Heart left ventricle (tissue), 16 donors: ENCODE measurements at regions not wholly inside any gene's neighbourhood (a gene's known extent, or its start where the extent isn't known, plus 50 kb on each side); places are given as distances from the start of the nearest gene placed in this dataset.

Experiments
- ATAC-seq, 4 donors: fragments of 200-7000 bp; cut with Tn5 transposase; one replicate each; pipeline ENCODE4 v1.9.1; 2020 to 2022; ENCODE audit warnings: moderate library complexity in 4 of 4, mild to moderate bottlenecking in 3 of 4, moderate number of reproducible peaks in 1 of 4
- DNase-seq, 5 donors: peaks; one replicate each; pipeline ENCODE4 v3.0.0-alpha.2; 2020
- H3K27ac ChIP-seq, 12 donors: fragments of 200-600 bp; sonication (generic) in 4 of 12; one replicate each; pipeline versions ENCODE4 v1.5.0 to v1.8.0; 2016 to 2022; ENCODE audit warnings: mild to moderate bottlenecking in 2 of 12
- H3K27me3 ChIP-seq, 9 donors: fragments of 200-600 bp; sonication (generic) in 2 of 9; one replicate each; pipeline versions ENCODE4 v1.5.1 to v1.8.0; 2016 to 2022; ENCODE audit warnings: mild to moderate bottlenecking in 3 of 9
- H3K36me3 ChIP-seq, 9 donors: fragments of 200-600 bp; sonication (generic) in 2 of 9; one replicate each; pipeline versions ENCODE4 v1.5.0 to v1.8.0; 2018 to 2022; ENCODE audit warnings: mild to moderate bottlenecking in 2 of 9
- H3K4me1 ChIP-seq, 12 donors: fragments of 200-600 bp; sonication (generic) in 4 of 12; one replicate each; pipeline versions ENCODE4 v1.5.0 to v1.8.0; 2016 to 2022; ENCODE audit warnings: mild to moderate bottlenecking in 3 of 12
- H3K4me3 ChIP-seq, 12 donors: fragments of 200-600 bp; sonication (generic) in 4 of 12; one replicate each; pipeline versions ENCODE4 v1.5.0 to v1.8.0; 2017 to 2022; ENCODE audit warnings: mild to moderate bottlenecking in 9 of 12, moderate library complexity in 4 of 12
- H3K9me3 ChIP-seq, 12 donors: fragments of 200-600 bp; sonication (generic) in 4 of 12; one replicate each; pipeline versions ENCODE4 v1.5.0 to v1.8.0; 2016 to 2022; ENCODE audit warnings: mild to moderate bottlenecking in 1 of 12
- POLR2A ChIP-seq, 2 donors: fragments of 450-650 bp; IDR thresholded peaks; one replicate each; pipeline ENCODE4 v1.6.1; 2017; ENCODE audit warnings: antibody characterized with exemption in 2 of 2, mild to moderate bottlenecking in 2 of 2, moderate library complexity in 2 of 2
- WGBS, 4 donors: extraction: QIAGEN DNeasy Blood & Tissue Kit in 2 of 4; methylation state at CpG; one replicate each; pipeline versions ENCODE4 v1.1.5 to v1.1.7; 2013 to 2018; 5-methylcytosine and 5-hydroxymethylcytosine counted together
- intact Hi-C, 10 donors: fragments of 100-400 bp; cut with DNase I; formaldehyde crosslinking; loops; one replicate each; pipeline versions ENCODE4 v1.11.1 to v1.14.2; 2022
- TF ChIP-seq, protein P1 (sequence below), 12 donors: fragments of 200-600 bp; sonication (generic) in 4 of 12; IDR thresholded peaks; one replicate each; pipeline versions ENCODE4 v1.5.0 to v1.8.0; 2018 to 2022; ENCODE audit warnings: antibody characterized with exemption in 12 of 12, mild to moderate bottlenecking in 5 of 12
- donor health status: ischemic (EF 13 %, LVEDD 7.1; RV severe dilation, severe dysfunction).
- donor health status: healthy with polysubstance abuse.
- donor health status: DM: no; HTN: yes; CAD: no.
- donor health status: DM: no; HTN: no; CAD: no.
- donor health status: ischemic (EF 25% LVEDD 6.9; RV normal size, moderate dysfunction).
- donor health status: ischemic (EF 25% LVEDD 5.7; RV mildly dilated, moderate dysfunction).
- donor health status: healthy.
- donor health status: DM: yes; HTN: yes; CAD: no.
- donor health status: ischemic (EF 35%, LVEDD 5.7; RV mildly dilated, moderate dysfunction).
- donor health status: nonischemic (EF 11% LVEDD 7.7; RV severe dilation, severe dysfunction).
- donor health status: DM: yes; HTN: yes; CAD: no.
- donor health status: PGD.
- donor health status: ischemic (EF 29% LVEDD 5.4; RV normal size, mild dysfunction).
- donor health status: nonischemic (EF 23%, LVEDD 6.1; RV moderate dilation, normal function).

DNA sequence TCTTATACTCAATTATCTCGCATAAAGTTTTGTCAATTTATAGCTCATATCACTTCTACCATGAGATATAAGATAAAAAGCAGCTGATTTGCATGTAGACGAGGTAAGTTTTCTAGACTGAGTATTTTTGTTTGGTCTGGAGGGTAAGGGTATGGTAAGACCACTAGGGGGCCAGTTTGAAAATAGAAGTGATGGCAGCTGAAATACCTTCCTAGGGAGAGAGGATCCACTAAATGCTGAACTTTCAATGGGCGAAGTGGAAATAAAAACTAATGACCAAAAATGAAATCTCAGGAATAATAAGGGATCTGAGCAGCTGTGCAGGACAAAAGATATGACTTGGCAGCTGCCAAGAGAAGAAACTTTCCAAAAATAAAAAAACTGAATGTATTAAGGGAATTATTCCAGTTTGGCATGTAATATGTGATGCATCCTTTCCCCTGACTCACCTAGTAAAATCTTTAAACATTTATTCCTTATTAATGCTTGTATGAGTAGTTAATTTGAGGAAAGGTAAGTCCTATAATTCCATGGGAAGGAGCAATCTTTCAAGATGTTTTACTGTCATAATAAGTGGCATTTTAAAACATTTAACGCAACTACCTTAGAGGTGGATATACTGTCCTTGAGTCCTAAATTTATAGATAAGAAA is 754.5 kb downstream of the C12orf50 start:
- Histone ChIP-seq H3K9me3 (no peaks in the 10 kb centered on the region), H3K4me3 (no peak overlapping the region), H3K4me1 (no peaks in the 10 kb centered on the region), H3K36me3 (no peaks in the 10 kb centered on the region), H3K27ac (no peak overlapping the region), H3K27me3 (no peaks in the 10 kb centered on the region)
- intact Hi-C loops = no loop called here
- ATAC-seq = no peak
- 60 to 66% (median 62%) methylated on average over 4 of the region's 4 CpGs for WGBS, 4 donors
- no peak for DNase-seq
- TF ChIP-seq, protein P1, sequence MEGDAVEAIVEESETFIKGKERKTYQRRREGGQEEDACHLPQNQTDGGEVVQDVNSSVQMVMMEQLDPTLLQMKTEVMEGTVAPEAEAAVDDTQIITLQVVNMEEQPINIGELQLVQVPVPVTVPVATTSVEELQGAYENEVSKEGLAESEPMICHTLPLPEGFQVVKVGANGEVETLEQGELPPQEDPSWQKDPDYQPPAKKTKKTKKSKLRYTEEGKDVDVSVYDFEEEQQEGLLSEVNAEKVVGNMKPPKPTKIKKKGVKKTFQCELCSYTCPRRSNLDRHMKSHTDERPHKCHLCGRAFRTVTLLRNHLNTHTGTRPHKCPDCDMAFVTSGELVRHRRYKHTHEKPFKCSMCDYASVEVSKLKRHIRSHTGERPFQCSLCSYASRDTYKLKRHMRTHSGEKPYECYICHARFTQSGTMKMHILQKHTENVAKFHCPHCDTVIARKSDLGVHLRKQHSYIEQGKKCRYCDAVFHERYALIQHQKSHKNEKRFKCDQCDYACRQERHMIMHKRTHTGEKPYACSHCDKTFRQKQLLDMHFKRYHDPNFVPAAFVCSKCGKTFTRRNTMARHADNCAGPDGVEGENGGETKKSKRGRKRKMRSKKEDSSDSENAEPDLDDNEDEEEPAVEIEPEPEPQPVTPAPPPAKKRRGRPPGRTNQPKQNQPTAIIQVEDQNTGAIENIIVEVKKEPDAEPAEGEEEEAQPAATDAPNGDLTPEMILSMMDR (IDR thresholded peaks at IDR 0.05) = peak in 8 of 12 donors; percentile 20 to 53 (median 30)
- TF ChIP-seq POLR2A (IDR thresholded peaks at IDR 0.05) = no peak

DNA sequence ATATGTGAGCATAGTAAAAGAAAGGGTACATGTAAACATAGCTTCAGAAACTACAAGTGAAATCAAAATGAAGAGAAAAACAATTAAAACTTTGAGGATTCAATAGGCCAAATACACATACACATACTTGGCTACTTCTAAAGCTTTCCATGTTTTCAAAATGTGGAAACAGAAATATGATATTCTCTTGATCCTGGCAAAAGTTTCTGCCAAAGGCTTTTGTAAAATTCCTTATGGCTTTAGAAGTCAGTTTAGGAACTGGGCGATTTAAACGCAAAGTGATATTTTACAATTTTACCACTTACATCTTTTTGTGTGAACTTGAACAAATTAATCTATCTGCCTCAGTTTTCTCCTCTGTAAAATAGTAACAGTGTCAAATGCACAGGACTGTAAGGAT is 756.4 kb downstream of the C12orf50 start:
- Histone ChIP-seq H3K4me3 (no peak overlapping the region), H3K27ac (no peak overlapping the region), H3K36me3 (no peaks in the 10 kb centered on the region), H3K4me1 (no peaks in the 10 kb centered on the region), H3K27me3 (no peaks in the 10 kb centered on the region), H3K9me3 (no peaks in the 10 kb centered on the region)
- DNase-seq = no peak
- WGBS, 4 donors = 80 to 84% (median 83%) methylated on average over 2 of the region's 2 CpGs
- TF ChIP-seq, protein P1 (IDR thresholded peaks at IDR 0.05) = no peak
- no peak for TF ChIP-seq POLR2A (IDR thresholded peaks at IDR 0.05)
- intact Hi-C loops = no loop called here
- ATAC-seq = no peak

DNA sequence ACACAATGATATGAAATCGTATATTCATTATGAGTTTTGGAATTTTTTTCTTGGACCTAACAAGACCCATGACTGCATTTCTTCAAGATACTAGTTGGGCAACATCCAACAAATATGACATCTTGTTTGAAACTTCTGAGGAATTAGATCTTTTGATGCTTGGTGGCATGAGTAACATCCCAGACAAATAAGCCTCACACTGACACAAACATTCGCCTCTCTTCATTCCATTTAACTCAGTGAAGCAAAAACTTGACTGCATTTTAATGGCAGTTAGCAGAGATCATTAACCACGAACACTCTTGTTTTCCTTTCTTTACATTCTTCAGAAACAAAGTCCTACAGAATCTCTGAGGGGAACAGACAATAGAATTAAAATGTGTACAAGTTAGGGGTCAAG is 758.3 kb downstream of the C12orf50 start:
- WGBS, 4 donors = 54 to 74% (median 65%) methylated on average over 3 of the region's 3 CpGs
- ATAC-seq = no peak
- intact Hi-C loops = no loop called here

DNA sequence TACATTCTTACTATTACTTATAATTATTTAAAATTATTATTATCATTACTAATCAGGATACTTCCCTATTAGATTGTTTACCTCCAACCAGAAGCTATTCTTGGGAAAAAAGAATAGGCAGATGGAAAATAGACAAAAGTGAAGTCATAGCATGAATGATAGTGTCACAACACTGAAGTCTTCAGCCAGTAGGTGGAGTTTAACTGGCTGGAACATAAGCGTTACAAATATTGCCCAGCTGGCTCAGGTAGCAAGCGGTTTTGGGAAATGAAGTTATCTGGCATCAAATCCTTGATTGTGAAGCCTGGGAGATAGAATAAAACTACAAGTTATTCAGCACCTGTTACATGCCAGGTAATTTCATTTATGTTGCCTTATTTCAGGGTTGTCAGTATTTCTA is 762.9 kb downstream of the C12orf50 start:
- no peaks in the 10 kb centered on the region for H3K4me1 ChIP-seq
- no peak for TF ChIP-seq POLR2A (IDR thresholded peaks at IDR 0.05)
- TF ChIP-seq, protein P1 (IDR thresholded peaks at IDR 0.05) = no peak
- no peak for ATAC-seq

More for the DNA sequence above, 758.3 kb downstream of the C12orf50 start:
- Histone ChIP-seq H3K4me1 (no peaks in the 10 kb centered on the region), H3K4me3 (no peak overlapping the region), H3K27me3 (no peaks in the 10 kb centered on the region), H3K9me3 (no peaks in the 10 kb centered on the region), H3K27ac (no peak overlapping the region), H3K36me3 (no peaks in the 10 kb centered on the region)
- no peak for TF ChIP-seq POLR2A (IDR thresholded peaks at IDR 0.05)
- TF ChIP-seq, protein P1 (IDR thresholded peaks at IDR 0.05) = no peak
- no peak for DNase-seq

More for the DNA sequence above, 762.9 kb downstream of the C12orf50 start:
- H3K27me3 ChIP-seq = no peaks in the 10 kb centered on the region
- no peak overlapping the region for H3K4me3 ChIP-seq
- H3K9me3 ChIP-seq = no peaks in the 10 kb centered on the region
- no peak overlapping the region for H3K27ac ChIP-seq
- H3K36me3 ChIP-seq = no peaks in the 10 kb centered on the region
- no peak for DNase-seq
- 74 to 84% (median 81%) methylated on average over 2 of the region's 2 CpGs for WGBS, 4 donors
- intact Hi-C loops = no loop called here
